ENCODE measurements at regions not wholly inside any gene's neighbourhood (a gene's known extent, or its start where the extent isn't known, plus 50 kb on each side); places are given as distances from the start of the nearest gene placed in this dataset.

GRCh38 chr3:14288177-14288788, 109.7 kb downstream of the LSM3 start:
- no peaks in the 10 kb centered on the region for H3K36me3 Mint-ChIP-seq (ENCODE audit: insufficient read depth in 1 of 3, low read depth in 3 of 3)
- peaks cover 1% of the 10 kb centered on the region for H3K27me3 Mint-ChIP-seq (ENCODE audit: low read depth)
- no CpG with 5 or more reads among the region's 2 CpGs for WGBS (ENCODE audit: extremely low coverage, insufficient read length, low lambda C conversion rate)
- no peak overlapping the region for H3T11ph ChIP-seq (ENCODE audit: low read length)
- no peaks in the 10 kb centered on the region for H4K20me1 ChIP-seq (ENCODE audit: control insufficient read depth, insufficient read depth, insufficient read length)
- no peak overlapping the region for H2AFZ ChIP-seq (ENCODE audit: low read length)
- H3K27ac Mint-ChIP-seq: no peak overlapping the region
- no peak overlapping the region for H3K27ac ChIP-seq (ENCODE audit: insufficient read length, low read depth, low read length)
- no peak overlapping the region for H3K4me2 ChIP-seq (ENCODE audit: insufficient read depth, insufficient read length, low read length)
- peaks cover 8% of the 10 kb centered on the region; the same call in 1 of the 2 replicates for H3K4me1 ChIP-seq (ENCODE audit: insufficient read depth, low read length)
- TF ChIP-seq CTCF (conservative IDR thresholded peaks at IDR 0.05): no peak
- no peak overlapping the region for H4K8ac ChIP-seq (replicated peaks; ENCODE audit: insufficient read length, low read depth, low read length)
- H3K4ac ChIP-seq (ENCODE audit: low read depth, low read length): no peak overlapping the region
- H4K91ac ChIP-seq (ENCODE audit: insufficient read length, low read depth, low read length): no peak overlapping the region
- H3K79me2 ChIP-seq (ENCODE audit: insufficient read depth, low read length): no peaks in the 10 kb centered on the region
- no peak overlapping the region for H2BK15ac ChIP-seq (ENCODE audit: low read depth, low read length)
- H2BK5ac ChIP-seq (ENCODE audit: insufficient read length, low read length): no peak overlapping the region
- no peak overlapping the region for H3K23ac ChIP-seq (ENCODE audit: insufficient read length, low read depth, low read length)
- H2BK120ac ChIP-seq (ENCODE audit: low read depth, low read length, poor library complexity, severe bottlenecking): no peak overlapping the region
- H3K9ac ChIP-seq (ENCODE audit: extremely low read depth, insufficient read length, low read length): no peak overlapping the region
- no peaks in the 10 kb centered on the region for H3K9me3 ChIP-seq (ENCODE audit: control insufficient read depth, low read depth, low read length)
- no peaks in the 10 kb centered on the region for H3K27me3 ChIP-seq (ENCODE audit: insufficient read depth, low read length)
- no peak overlapping the region for H3K56ac ChIP-seq (ENCODE audit: insufficient read length, low read depth, low read length)
- no peaks in the 10 kb centered on the region; a peak in 1 of 5 replicates for H3K9me3 Mint-ChIP-seq
- H3K4me1 Mint-ChIP-seq: peaks cover 64 to 65% of the 10 kb centered on the region in 2 experiments
- DNase-seq: no peak
- H2BK12ac ChIP-seq (ENCODE audit: insufficient read length, low read depth, low read length): no peak overlapping the region
- H3K14ac ChIP-seq (ENCODE audit: insufficient read depth, low read length): no peak overlapping the region
- H2AK5ac ChIP-seq (ENCODE audit: insufficient read length, low read length): no peak overlapping the region
- no peaks in the 10 kb centered on the region for H3K23me2 ChIP-seq (ENCODE audit: insufficient read length, low read depth, low read length, poor library complexity, severe bottlenecking)
- H4K5ac ChIP-seq (ENCODE audit: insufficient read length, low read depth, low read length): no peak overlapping the region
- H3K4me3 Mint-ChIP-seq: no peak overlapping the region
- no peak overlapping the region for H2BK20ac ChIP-seq (ENCODE audit: low read depth, low read length, poor library complexity, severe bottlenecking)
- no peak overlapping the region for H3K18ac ChIP-seq (ENCODE audit: insufficient read length, low read depth, low read length)
- H3K79me1 ChIP-seq (ENCODE audit: insufficient read depth, low read depth, low read length, poor library complexity, severe bottlenecking): no peaks in the 10 kb centered on the region
